SK-N-SH (cell line): ENCODE measurements at regions not wholly inside any gene's neighbourhood (a gene's known extent, or its start where the extent isn't known, plus 50 kb on each side); places are given as distances from the start of the nearest gene placed in this dataset.

Experiments used
- CTCF ChIA-PET: fragments of 300-600, 350-600 bp; formaldehyde crosslinking; extraction: SDS; loops from one replicate; lab custom pipeline; 2021; lab: Yijun Ruan, JAX
- POLR2A ChIA-PET: fragments of 350-600 bp; sonication (Branson Sonifier 250); formaldehyde crosslinking; extraction: SDS; loops from one replicate; lab custom pipeline; 2020; ENCODE audit warnings: antibody characterized with exemption, inconsistent platforms; lab: Yijun Ruan, JAX
- DNase-seq: peaks from one replicate; pipeline ENCODE4 v3.0.0; 2012
- H2AFZ ChIP-seq: fragments of 200-600 bp; sonication (generic); 2 replicates; pipeline ENCODE4 v1.8.1; 2016; ENCODE audit warnings: antibody characterized with exemption, mild to moderate bottlenecking, low read depth
- H3F3A ChIP-seq: fragments of 200-600 bp; sonication (generic); replicated peaks from 2 replicates; pipeline ENCODE3; 2016; ENCODE audit warnings: antibody characterized with exemption, mild to moderate bottlenecking; ENCODE audit not compliant: insufficient read depth
- H3K27ac ChIP-seq, 2 experiments: fragments of 200-500 bp in 1 of 2; fragments of 200-600 bp in 1 of 2; sonication (Bioruptor generic) in 1 of 2; sonication (generic), shearing (Covaris generic) in 1 of 2; 2 replicates each; pipeline versions ENCODE4 v1.5.1 to v1.6.1; 2014 to 2016; ENCODE audit warnings: low read depth in 2 of 2, inconsistent platforms in 1 of 2, low read length in 1 of 2, mild to moderate bottlenecking in 1 of 2, mixed read lengths in 1 of 2
- H3K27me3 ChIP-seq: fragments of 200-600 bp; sonication (generic), shearing (Covaris generic); 2 replicates; pipeline ENCODE4 v1.6.1; 2016; ENCODE audit warnings: mixed run types; ENCODE audit not compliant: insufficient read depth
- H3K36me3 ChIP-seq, 2 experiments: fragments of 200-500 bp in 1 of 2; fragments of 200-600 bp in 1 of 2; sonication (Bioruptor generic) in 1 of 2; sonication (generic) in 1 of 2; replicated peaks in 1 of 2; 2 replicates each; pipeline versions ENCODE3 to v1.5.1; 2014 to 2016; ENCODE audit warnings: low read length in 1 of 2, mild to moderate bottlenecking in 1 of 2; ENCODE audit not compliant: insufficient read depth in 2 of 2, control insufficient read depth in 1 of 2
- H3K4me1 ChIP-seq, 2 experiments: fragments of 200-500 bp in 1 of 2; fragments of 200-600 bp in 1 of 2; sonication (Bioruptor generic) in 1 of 2; sonication (generic), shearing (Covaris generic) in 1 of 2; 2 replicates each; pipeline versions ENCODE4 v1.5.1 to v1.6.1; 2014 to 2016; ENCODE audit warnings: low read depth in 1 of 2, low read length in 1 of 2, mixed run types in 1 of 2; ENCODE audit not compliant: insufficient read depth in 2 of 2, control insufficient read depth in 1 of 2
- H3K4me2 ChIP-seq: fragments of 200-600 bp; sonication (generic), shearing (Covaris generic); 2 replicates; pipeline ENCODE4 v1.6.1; 2017; ENCODE audit warnings: mixed run types
- H3K4me3 ChIP-seq, 2 experiments: fragments of 200-500 bp in 1 of 2; fragments of 200-600 bp in 1 of 2; sonication (Bioruptor generic) in 1 of 2; sonication (generic), shearing (Covaris generic) in 1 of 2; 2 replicates each; pipeline versions ENCODE4 v1.5.1 to v1.8.1; 2014 to 2016; ENCODE audit warnings: low read depth in 2 of 2, inconsistent platforms in 1 of 2, low read length in 1 of 2, mild to moderate bottlenecking in 1 of 2, mixed read lengths in 1 of 2, moderate library complexity in 1 of 2
- H3K79me2 ChIP-seq: fragments of 200-600 bp; sonication (generic); 2 replicates; pipeline ENCODE4 v1.8.1; 2017; ENCODE audit warnings: mild to moderate bottlenecking; ENCODE audit not compliant: insufficient read depth
- H3K9ac ChIP-seq: fragments of 200-600 bp; sonication (generic); 2 replicates; pipeline ENCODE4 v1.6.1; 2017; ENCODE audit warnings: mixed run types
- H3K9me2 ChIP-seq: fragments of 200-600 bp; sonication (generic); 2 replicates; pipeline ENCODE4 v1.6.1; 2017; ENCODE audit warnings: mixed run types
- H3K9me3 ChIP-seq: fragments of 200-600 bp; sonication (generic); 2 replicates; pipeline ENCODE4 v1.6.1; 2017; ENCODE audit warnings: mixed run types, mild to moderate bottlenecking, moderate library complexity
- H4K20me1 ChIP-seq: fragments of 200-600 bp; sonication (generic); 2 replicates; pipeline ENCODE4 v1.6.1; 2017; ENCODE audit warnings: mild to moderate bottlenecking, mixed run types; ENCODE audit not compliant: insufficient read depth
- CHD2 ChIP-seq: fragments of 150-350 bp; IDR thresholded peaks from 2 replicates; pipeline ENCODE4 v1.6.1; 2018; ENCODE audit warnings: low read length; ENCODE audit not compliant: partially characterized antibody
- EP300 ChIP-seq, 2 experiments: IDR thresholded peaks; 2 replicates each; pipeline versions ENCODE4 v1.4.0 to v1.6.1; 2012; ENCODE audit warnings: borderline replicate concordance in 1 of 2, low read depth in 1 of 2, low read length in 1 of 2
- EZH2phosphoT487 ChIP-seq: fragments of 200-600 bp; sonication (generic); IDR thresholded peaks from 2 replicates; pipeline ENCODE4 v1.6.1; 2017; ENCODE audit warnings: low read depth, mixed run types, mild to moderate bottlenecking, antibody characterized with exemption, moderate library complexity, borderline replicate concordance
- MEF2A ChIP-seq: IDR thresholded peaks from 2 replicates; pipeline ENCODE4 v1.4.0; 2012; ENCODE audit warnings: low read depth, borderline replicate concordance
- MXI1 ChIP-seq: IDR thresholded peaks from 2 replicates; pipeline ENCODE4 v1.6.1; 2012; ENCODE audit warnings: mild to moderate bottlenecking, low read depth, low read length, improper control_type of control experiment
- POLR2AphosphoS5 ChIP-seq: IDR thresholded peaks from 2 replicates; pipeline ENCODE4 v1.6.1; 2012; ENCODE audit warnings: low read depth, low read length
- RFX5 ChIP-seq: IDR thresholded peaks from 2 replicates; pipeline ENCODE4 v1.6.1; 2012; ENCODE audit warnings: mild to moderate bottlenecking, improper control_type of control experiment, low read length
- SIN3A ChIP-seq: IDR thresholded peaks from 2 replicates; pipeline ENCODE4 v1.6.1; 2012; ENCODE audit warnings: low read depth, mild to moderate bottlenecking, low read length, moderate library complexity, borderline replicate concordance
- TEAD4 ChIP-seq: IDR thresholded peaks from 2 replicates; pipeline ENCODE4 v1.4.0; 2012; ENCODE audit warnings: mild to moderate bottlenecking, borderline replicate concordance; ENCODE audit not compliant: insufficient read depth
- YY1 ChIP-seq: IDR thresholded peaks from 2 replicates; pipeline ENCODE4 v1.4.0; 2012; ENCODE audit warnings: low read depth, mild to moderate bottlenecking
- WGBS: methylation state at CpG from one replicate; pipeline ENCODE4 v1.1.6; 2017; ENCODE audit warnings: low lambda C conversion rate; 5-methylcytosine and 5-hydroxymethylcytosine counted together
- TF ChIP-seq, protein P1 (sequence below): fragments of 150-350 bp; IDR thresholded peaks from 2 replicates; pipeline ENCODE4 v1.6.1; 2016; ENCODE audit warnings: mild to moderate bottlenecking, low read depth, low read length
- TF ChIP-seq, protein P2 (sequence below): IDR thresholded peaks from 2 replicates; pipeline ENCODE4 v1.6.1; 2012; ENCODE audit warnings: mild to moderate bottlenecking, low read depth, low read length, moderate library complexity
- TF ChIP-seq, protein P3 (sequence below): IDR thresholded peaks from 2 replicates; pipeline ENCODE4; 2012

- Histone ChIP-seq H3K27me3 (no peaks in the 10 kb centered on the region), H3K9ac (no peak overlapping the region), H3K9me2 (no peaks in the 10 kb centered on the region), H4K20me1 (no peaks in the 10 kb centered on the region), H3F3A (no peaks in the 10 kb centered on the region), H3K79me2 (no peaks in the 10 kb centered on the region), H2AFZ (no peak overlapping the region), H3K4me2 (no peak overlapping the region), H3K27ac (no peak overlapping the region), H3K36me3 (no peaks in the 10 kb centered on the region), H3K4me3 (no peak overlapping the region), H3K4me1 (no peaks in the 10 kb centered on the region), H3K9me3 (peaks cover 8% of the 10 kb centered on the region; the same call in 1 of the 2 replicates)
- no peak for DNase-seq
- 49% methylated on average over 8 of the region's 8 CpGs for WGBS
- POLR2A ChIA-PET: no interaction called here
- TF ChIP-seq EZH2phosphoT487: no peak
- no peak for TF ChIP-seq MXI1
- no peak for TF ChIP-seq TEAD4
- TF ChIP-seq EP300 (IDR thresholded peaks at IDR 0.05; ENCODE audit: borderline replicate concordance in 1 of 2, low read depth in 1 of 2, low read length in 1 of 2): no peak
- no peak for TF ChIP-seq YY1
- TF ChIP-seq POLR2AphosphoS5: no peak
- no peak for TF ChIP-seq MEF2A
- TF ChIP-seq, protein P1, sequence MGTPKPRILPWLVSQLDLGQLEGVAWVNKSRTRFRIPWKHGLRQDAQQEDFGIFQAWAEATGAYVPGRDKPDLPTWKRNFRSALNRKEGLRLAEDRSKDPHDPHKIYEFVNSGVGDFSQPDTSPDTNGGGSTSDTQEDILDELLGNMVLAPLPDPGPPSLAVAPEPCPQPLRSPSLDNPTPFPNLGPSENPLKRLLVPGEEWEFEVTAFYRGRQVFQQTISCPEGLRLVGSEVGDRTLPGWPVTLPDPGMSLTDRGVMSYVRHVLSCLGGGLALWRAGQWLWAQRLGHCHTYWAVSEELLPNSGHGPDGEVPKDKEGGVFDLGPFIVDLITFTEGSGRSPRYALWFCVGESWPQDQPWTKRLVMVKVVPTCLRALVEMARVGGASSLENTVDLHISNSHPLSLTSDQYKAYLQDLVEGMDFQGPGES: no peak
- TF ChIP-seq, protein P2, sequence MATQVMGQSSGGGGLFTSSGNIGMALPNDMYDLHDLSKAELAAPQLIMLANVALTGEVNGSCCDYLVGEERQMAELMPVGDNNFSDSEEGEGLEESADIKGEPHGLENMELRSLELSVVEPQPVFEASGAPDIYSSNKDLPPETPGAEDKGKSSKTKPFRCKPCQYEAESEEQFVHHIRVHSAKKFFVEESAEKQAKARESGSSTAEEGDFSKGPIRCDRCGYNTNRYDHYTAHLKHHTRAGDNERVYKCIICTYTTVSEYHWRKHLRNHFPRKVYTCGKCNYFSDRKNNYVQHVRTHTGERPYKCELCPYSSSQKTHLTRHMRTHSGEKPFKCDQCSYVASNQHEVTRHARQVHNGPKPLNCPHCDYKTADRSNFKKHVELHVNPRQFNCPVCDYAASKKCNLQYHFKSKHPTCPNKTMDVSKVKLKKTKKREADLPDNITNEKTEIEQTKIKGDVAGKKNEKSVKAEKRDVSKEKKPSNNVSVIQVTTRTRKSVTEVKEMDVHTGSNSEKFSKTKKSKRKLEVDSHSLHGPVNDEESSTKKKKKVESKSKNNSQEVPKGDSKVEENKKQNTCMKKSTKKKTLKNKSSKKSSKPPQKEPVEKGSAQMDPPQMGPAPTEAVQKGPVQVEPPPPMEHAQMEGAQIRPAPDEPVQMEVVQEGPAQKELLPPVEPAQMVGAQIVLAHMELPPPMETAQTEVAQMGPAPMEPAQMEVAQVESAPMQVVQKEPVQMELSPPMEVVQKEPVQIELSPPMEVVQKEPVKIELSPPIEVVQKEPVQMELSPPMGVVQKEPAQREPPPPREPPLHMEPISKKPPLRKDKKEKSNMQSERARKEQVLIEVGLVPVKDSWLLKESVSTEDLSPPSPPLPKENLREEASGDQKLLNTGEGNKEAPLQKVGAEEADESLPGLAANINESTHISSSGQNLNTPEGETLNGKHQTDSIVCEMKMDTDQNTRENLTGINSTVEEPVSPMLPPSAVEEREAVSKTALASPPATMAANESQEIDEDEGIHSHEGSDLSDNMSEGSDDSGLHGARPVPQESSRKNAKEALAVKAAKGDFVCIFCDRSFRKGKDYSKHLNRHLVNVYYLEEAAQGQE: no peak
- no peak for TF ChIP-seq CHD2
- TF ChIP-seq RFX5: no peak
- TF ChIP-seq SIN3A: no peak
- TF ChIP-seq, protein P3, sequence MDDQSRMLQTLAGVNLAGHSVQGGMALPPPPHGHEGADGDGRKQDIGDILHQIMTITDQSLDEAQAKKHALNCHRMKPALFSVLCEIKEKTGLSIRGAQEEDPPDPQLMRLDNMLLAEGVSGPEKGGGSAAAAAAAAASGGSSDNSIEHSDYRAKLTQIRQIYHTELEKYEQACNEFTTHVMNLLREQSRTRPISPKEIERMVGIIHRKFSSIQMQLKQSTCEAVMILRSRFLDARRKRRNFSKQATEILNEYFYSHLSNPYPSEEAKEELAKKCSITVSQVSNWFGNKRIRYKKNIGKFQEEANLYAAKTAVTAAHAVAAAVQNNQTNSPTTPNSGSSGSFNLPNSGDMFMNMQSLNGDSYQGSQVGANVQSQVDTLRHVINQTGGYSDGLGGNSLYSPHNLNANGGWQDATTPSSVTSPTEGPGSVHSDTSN: no peak
- CTCF ChIA-PET: interaction anchor here (1.0 to 1.4 kb wide), 2 partner anchors 11 to 31 kb away, joined by 3 read pairs; no protein-coding TSS in a partner anchor
Measured at GRCh38 chr7:54292171-54292925, 249.8 kb upstream of the VSTM2A start.
